Thyroid gland (tissue), 4 donors: ENCODE measurements at regions not wholly inside any gene's neighbourhood (a gene's known extent, or its start where the extent isn't known, plus 50 kb on each side); places are given as distances from the start of the nearest gene placed in this dataset.

Source experiments
- DNase-seq, 2 donors: peaks; one replicate each; pipeline ENCODE4 v3.0.0-alpha.2; 2019
- H3K27ac ChIP-seq, 3 donors: fragments of 200-600 bp; sonication (generic); 1 replicate in 2 of 3; 2 replicates in 1 of 3; pipeline ENCODE4 v1.5.1; 2016 to 2019; ENCODE audit warnings: mild to moderate bottlenecking in 1 of 3, moderate library complexity in 1 of 3
- H3K27me3 ChIP-seq: fragments of 200-600 bp; sonication (generic); one replicate; pipeline ENCODE4 v1.5.1; 2019
- H3K36me3 ChIP-seq, 2 donors: fragments of 200-600 bp; sonication (generic); one replicate each; pipeline ENCODE4 v1.5.1; 2016 to 2019
- H3K4me1 ChIP-seq, 2 donors: fragments of 200-600 bp; sonication (generic); one replicate each; pipeline ENCODE4 v1.5.1; 2017 to 2019
- H3K4me3 ChIP-seq, 3 donors: fragments of 200-600 bp; sonication (generic); replicated peaks in 1 of 3; 1 replicate in 2 of 3; 2 replicates in 1 of 3; pipeline ENCODE4 v1.5.1; 2016; ENCODE audit warnings: mild to moderate bottlenecking in 1 of 3
- H3K9me3 ChIP-seq: fragments of 200-600 bp; sonication (generic); one replicate; pipeline ENCODE4 v1.5.1; 2017
- POLR2A ChIP-seq, 2 donors: fragments of 450-650 bp; IDR thresholded peaks; one replicate each; pipeline ENCODE4 v1.6.1; 2017; ENCODE audit warnings: antibody characterized with exemption in 2 of 2, mild to moderate bottlenecking in 2 of 2, moderate library complexity in 1 of 2
- WGBS, 2 donors: methylation state at CpG; one replicate each; pipeline ENCODE4 v1.1.5; 2017; 5-methylcytosine and 5-hydroxymethylcytosine counted together
- intact Hi-C: fragments of 100-400 bp; cut with DNase I; formaldehyde crosslinking; loops from one replicate; pipeline ENCODE4 v1.15.1; 2023
- TF ChIP-seq, protein P1 (sequence below), 6 experiments: fragments of 200-600 bp in 3 of 6; fragments of 450-650 bp in 3 of 6; sonication (generic) in 3 of 6; IDR thresholded peaks; one replicate each; pipeline ENCODE4 v1.5.1; 2016 to 2019; ENCODE audit warnings: antibody characterized with exemption in 6 of 6, mild to moderate bottlenecking in 2 of 6, inconsistent platforms in 1 of 6, moderate library complexity in 1 of 6

DNA sequence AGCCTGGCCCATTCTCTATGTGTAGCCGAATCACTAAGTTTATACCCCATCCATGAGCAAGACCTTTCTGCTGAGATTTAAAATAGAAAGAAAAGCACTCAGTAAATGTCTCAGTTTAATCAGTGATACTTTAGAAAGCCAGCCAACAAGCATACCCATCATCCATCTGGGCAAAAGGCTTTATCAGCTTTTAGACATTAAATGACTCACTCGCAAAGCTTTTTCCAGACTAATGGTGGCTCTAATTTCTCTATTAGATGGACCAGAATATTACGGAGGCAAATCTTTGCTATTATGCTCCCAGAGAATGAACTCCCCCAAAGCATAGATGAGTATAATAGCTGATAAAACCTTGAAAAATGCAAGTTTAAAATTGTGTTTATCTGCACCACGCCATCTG, 727.8 kb downstream of the GBE1 start:
- Histone ChIP-seq H3K36me3 (no peaks in the 10 kb centered on the region), H3K9me3 (no peaks in the 10 kb centered on the region), H3K27me3 (no peaks in the 10 kb centered on the region), H3K4me1 (no peaks in the 10 kb centered on the region), H3K27ac (no peak overlapping the region), H3K4me3 (no peak overlapping the region)
- WGBS, 2 donors, result 87 to 88% methylated on average over 4 of the region's 4 CpGs
- no peak for DNase-seq
- TF ChIP-seq, protein P1, sequence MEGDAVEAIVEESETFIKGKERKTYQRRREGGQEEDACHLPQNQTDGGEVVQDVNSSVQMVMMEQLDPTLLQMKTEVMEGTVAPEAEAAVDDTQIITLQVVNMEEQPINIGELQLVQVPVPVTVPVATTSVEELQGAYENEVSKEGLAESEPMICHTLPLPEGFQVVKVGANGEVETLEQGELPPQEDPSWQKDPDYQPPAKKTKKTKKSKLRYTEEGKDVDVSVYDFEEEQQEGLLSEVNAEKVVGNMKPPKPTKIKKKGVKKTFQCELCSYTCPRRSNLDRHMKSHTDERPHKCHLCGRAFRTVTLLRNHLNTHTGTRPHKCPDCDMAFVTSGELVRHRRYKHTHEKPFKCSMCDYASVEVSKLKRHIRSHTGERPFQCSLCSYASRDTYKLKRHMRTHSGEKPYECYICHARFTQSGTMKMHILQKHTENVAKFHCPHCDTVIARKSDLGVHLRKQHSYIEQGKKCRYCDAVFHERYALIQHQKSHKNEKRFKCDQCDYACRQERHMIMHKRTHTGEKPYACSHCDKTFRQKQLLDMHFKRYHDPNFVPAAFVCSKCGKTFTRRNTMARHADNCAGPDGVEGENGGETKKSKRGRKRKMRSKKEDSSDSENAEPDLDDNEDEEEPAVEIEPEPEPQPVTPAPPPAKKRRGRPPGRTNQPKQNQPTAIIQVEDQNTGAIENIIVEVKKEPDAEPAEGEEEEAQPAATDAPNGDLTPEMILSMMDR (IDR thresholded peaks at IDR 0.05), result no peak
- no peak for TF ChIP-seq POLR2A (IDR thresholded peaks at IDR 0.05)
- intact Hi-C loops, result no loop called here

DNA sequence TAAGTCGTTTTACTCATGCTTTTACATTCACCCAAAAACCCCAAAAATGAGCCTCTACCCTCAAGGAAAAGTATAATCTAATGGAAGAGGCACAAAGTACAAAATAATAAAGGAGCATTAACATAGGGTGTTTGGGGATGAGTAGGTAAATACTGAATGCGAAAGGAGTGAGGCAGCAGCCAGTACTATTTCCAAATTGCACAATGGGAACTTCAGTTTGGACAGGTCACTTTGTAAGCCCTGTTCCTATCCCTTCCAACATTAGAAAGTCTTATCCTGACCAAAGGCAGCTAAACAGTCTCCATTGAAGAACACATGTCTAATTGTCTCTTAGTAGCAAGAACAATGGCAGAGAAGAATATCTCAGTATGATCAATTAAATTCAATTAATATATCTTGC, 728.3 kb downstream of the GBE1 start:
- no peaks in the 10 kb centered on the region for H3K9me3 ChIP-seq
- intact Hi-C loops, result no loop called here
- no peak for DNase-seq
- 76 to 78% methylated on average over 2 of the region's 2 CpGs for WGBS, 2 donors
- no peaks in the 10 kb centered on the region for H3K36me3 ChIP-seq
- no peak for TF ChIP-seq POLR2A (IDR thresholded peaks at IDR 0.05)
- no peaks in the 10 kb centered on the region for H3K4me1 ChIP-seq
- H3K27me3 ChIP-seq, result no peaks in the 10 kb centered on the region
- no peak overlapping the region for H3K4me3 ChIP-seq
- no peak overlapping the region for H3K27ac ChIP-seq

DNA sequence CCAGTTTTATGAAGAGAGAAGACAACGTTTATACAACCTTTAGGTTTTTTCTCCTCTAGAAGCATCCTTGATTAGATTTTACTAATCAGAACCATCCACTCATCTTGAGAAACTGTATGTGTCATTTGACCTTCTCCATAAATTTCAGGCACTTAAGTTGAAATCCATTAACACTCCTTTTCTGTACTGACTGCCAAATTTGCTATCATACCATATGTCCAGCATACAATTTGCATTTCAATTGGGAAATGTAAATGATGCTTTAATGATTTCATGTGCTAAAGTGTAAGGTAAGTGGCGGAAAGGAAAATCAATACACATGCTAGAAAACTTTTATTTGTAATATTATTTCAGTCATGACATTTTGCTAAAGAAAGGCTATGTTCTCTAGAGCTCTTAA, 731.6 kb downstream of the GBE1 start:
- intact Hi-C loops, result no loop called here
- no peak for TF ChIP-seq POLR2A (IDR thresholded peaks at IDR 0.05)
- TF ChIP-seq, protein P1 (IDR thresholded peaks at IDR 0.05), result no peak
- WGBS, 2 donors, result 74 to 81% methylated on average over 2 of the region's 2 CpGs

DNA sequence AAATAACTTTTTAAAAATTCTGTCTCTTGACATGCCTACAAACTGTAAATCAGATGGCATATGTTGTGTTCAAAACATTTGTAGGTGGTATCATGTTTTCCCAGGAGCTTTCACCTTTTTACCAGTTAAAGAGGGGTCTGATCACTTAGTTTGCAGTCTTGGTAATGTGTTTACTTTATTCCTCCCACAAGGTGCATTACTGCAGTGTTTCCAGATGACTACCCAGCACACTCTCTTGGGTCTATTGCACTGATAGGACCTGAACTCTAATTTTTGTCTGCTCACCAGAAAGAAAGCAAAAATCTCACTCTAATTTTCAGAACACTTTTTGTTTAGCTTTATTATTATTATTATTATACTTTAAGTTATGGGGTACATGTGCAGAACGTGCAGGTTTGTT, 734.1 kb downstream of the GBE1 start:
- Histone ChIP-seq H3K27me3 (no peaks in the 10 kb centered on the region), H3K4me3 (no peak overlapping the region), H3K36me3 (no peaks in the 10 kb centered on the region), H3K9me3 (no peaks in the 10 kb centered on the region), H3K4me1 (no peaks in the 10 kb centered on the region), H3K27ac (no peak overlapping the region)
- 91 to 100% methylated on average over 1 of the region's 1 CpG for WGBS, 2 donors
- DNase-seq, result no peak
- TF ChIP-seq, protein P1 (IDR thresholded peaks at IDR 0.05), result no peak
- no peak for TF ChIP-seq POLR2A (IDR thresholded peaks at IDR 0.05)
- intact Hi-C loops, result no loop called here

More for the DNA sequence above, 731.6 kb downstream of the GBE1 start:
- Histone ChIP-seq H3K9me3 (no peaks in the 10 kb centered on the region), H3K4me1 (no peaks in the 10 kb centered on the region), H3K27ac (no peak overlapping the region), H3K27me3 (no peaks in the 10 kb centered on the region), H3K36me3 (no peaks in the 10 kb centered on the region), H3K4me3 (no peak overlapping the region)
- DNase-seq, result no peak

DNA sequence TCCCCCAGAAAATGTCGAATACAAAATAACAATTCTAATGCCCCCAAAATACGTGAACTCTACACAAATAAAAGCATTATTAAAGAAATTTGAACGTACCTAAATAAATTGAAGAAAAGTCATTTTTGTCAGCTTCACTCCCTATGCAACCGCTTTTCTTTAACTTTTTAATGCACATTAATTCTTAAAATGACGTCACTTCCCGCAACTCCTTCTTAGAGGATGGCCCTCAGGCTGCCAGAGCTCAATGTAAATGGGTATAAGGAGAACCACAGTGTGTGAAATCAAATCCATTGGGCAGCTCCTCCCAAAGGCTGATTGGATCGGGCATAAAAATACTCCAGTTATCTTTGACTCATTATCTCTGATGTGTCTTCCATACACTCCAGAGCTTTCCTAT, 736.9 kb downstream of the GBE1 start:
- Histone ChIP-seq H3K27me3 (no peaks in the 10 kb centered on the region), H3K4me3 (no peak overlapping the region), H3K27ac (no peak overlapping the region), H3K9me3 (no peaks in the 10 kb centered on the region), H3K36me3 (no peaks in the 10 kb centered on the region), H3K4me1 (no peaks in the 10 kb centered on the region)
- TF ChIP-seq, protein P1 (IDR thresholded peaks at IDR 0.05), result no peak
- TF ChIP-seq POLR2A (IDR thresholded peaks at IDR 0.05), result no peak
- WGBS, 2 donors, result 82 to 87% methylated on average over 7 of the region's 7 CpGs
- intact Hi-C loops, result no loop called here
- DNase-seq, result no peak

DNA sequence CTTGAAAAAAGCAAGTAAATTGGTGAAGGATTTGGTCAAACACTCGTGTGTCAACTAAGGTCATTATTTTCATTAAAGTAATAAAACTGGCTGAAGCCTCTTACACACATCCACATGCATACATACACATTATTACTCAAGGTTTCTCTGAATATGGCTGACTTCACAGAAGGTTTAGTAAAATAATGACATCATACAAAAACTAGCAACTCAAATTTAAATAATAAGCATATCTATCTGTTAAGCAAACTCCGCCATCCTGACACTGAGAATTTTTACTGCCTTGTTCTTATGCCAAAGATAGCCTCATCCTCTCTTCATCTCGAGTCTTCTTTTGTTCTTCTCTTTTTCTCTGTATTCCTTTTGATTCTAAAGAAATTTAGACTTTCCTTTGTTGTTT, 739.1 kb downstream of the GBE1 start:
- Histone ChIP-seq H3K9me3 (no peaks in the 10 kb centered on the region), H3K4me1 (no peaks in the 10 kb centered on the region), H3K27ac (no peak overlapping the region), H3K4me3 (no peak overlapping the region), H3K27me3 (no peaks in the 10 kb centered on the region), H3K36me3 (no peaks in the 10 kb centered on the region)
- intact Hi-C loops, result no loop called here
- TF ChIP-seq, protein P1 (IDR thresholded peaks at IDR 0.05), result no peak
- no peak for TF ChIP-seq POLR2A (IDR thresholded peaks at IDR 0.05)
- 78% methylated on average over 3 of the region's 3 CpGs for WGBS, 2 donors
- no peak for DNase-seq
